Loucy (cell line): ENCODE measurements at regions not wholly inside any gene's neighbourhood (a gene's known extent, or its start where the extent isn't known, plus 50 kb on each side); places are given as distances from the start of the nearest gene placed in this dataset.

Experiments
- H2AFZ ChIP-seq: fragments of 200-600 bp; sonication (generic); 2 replicates; pipeline ENCODE4 v1.6.0; 2016; ENCODE audit warnings: antibody characterized with exemption, mild to moderate bottlenecking, low read length, moderate library complexity
- H3F3A ChIP-seq: fragments of 200-600 bp; 2 replicates; pipeline ENCODE4 v1.6.0; 2016; ENCODE audit warnings: antibody characterized with exemption, low read depth, mild to moderate bottlenecking
- H3K27me3 ChIP-seq: fragments of 200-600 bp; sonication (generic); 2 replicates; pipeline ENCODE4 v1.6.1; 2014; ENCODE audit warnings: low read length, mild to moderate bottlenecking; ENCODE audit not compliant: insufficient read depth, poor library complexity, severe bottlenecking
- H3K36me3 ChIP-seq: fragments of 200-600 bp; sonication (generic); 2 replicates; pipeline ENCODE4 v1.6.1; 2016; ENCODE audit warnings: low read length; ENCODE audit not compliant: insufficient read depth
- H3K4me1 ChIP-seq: fragments of 200-600 bp; sonication (generic); 2 replicates; pipeline ENCODE4 v1.5.1; 2014; ENCODE audit warnings: low read length, mild to moderate bottlenecking; ENCODE audit not compliant: insufficient read depth, poor library complexity, severe bottlenecking
- H3K4me2 ChIP-seq: fragments of 200-600 bp; sonication (generic); 2 replicates; pipeline ENCODE4 v1.6.0; 2014; ENCODE audit warnings: antibody characterized with exemption, low read length, low read depth, mild to moderate bottlenecking; ENCODE audit not compliant: poor library complexity, severe bottlenecking
- H3K4me3 ChIP-seq: fragments of 200-600 bp; sonication (generic); 2 replicates; pipeline ENCODE4 v1.5.1; 2014; ENCODE audit warnings: low read length, mild to moderate bottlenecking, mixed read lengths; ENCODE audit not compliant: poor library complexity, severe bottlenecking
- H3K79me2 ChIP-seq: fragments of 200-600 bp; sonication (generic); 2 replicates; pipeline ENCODE4 v1.6.1; 2014; ENCODE audit warnings: low read length; ENCODE audit not compliant: insufficient read depth
- H3K9ac ChIP-seq: fragments of 200-600 bp; sonication (generic); 2 replicates; pipeline ENCODE4 v1.6.0; 2014; ENCODE audit warnings: mild to moderate bottlenecking, low read depth, low read length, moderate library complexity; ENCODE audit not compliant: poor library complexity, severe bottlenecking
- H3K9me2 ChIP-seq: fragments of 200-600 bp; sonication (generic); replicated peaks from 2 replicates; pipeline ENCODE4 v1.6.1; 2016; ENCODE audit warnings: low read depth, low read length, mixed read lengths
- H3K9me3 ChIP-seq: fragments of 200-600 bp; sonication (generic); 2 replicates; pipeline ENCODE4 v1.6.1; 2014; ENCODE audit warnings: mild to moderate bottlenecking, antibody characterized with exemption, low read length, low read depth; ENCODE audit not compliant: insufficient read depth
- H4K20me1 ChIP-seq: fragments of 200-600 bp; sonication (generic); 2 replicates; pipeline ENCODE4 v1.6.0; 2014; ENCODE audit warnings: antibody characterized with exemption, low read length, mild to moderate bottlenecking; ENCODE audit not compliant: insufficient read depth, poor library complexity, severe bottlenecking
- CTCF ChIP-seq: fragments of 200-600 bp; sonication (generic); conservative IDR thresholded peaks from 2 replicates; pipeline ENCODE4 v1.5.1; 2014; ENCODE audit warnings: mild to moderate bottlenecking, antibody characterized with exemption, low read length
- EZH2phosphoT487 ChIP-seq: fragments of 200-600 bp; IDR thresholded peaks from 2 replicates; pipeline ENCODE4 v1.6.1; 2018; ENCODE audit warnings: antibody characterized with exemption, mild to moderate bottlenecking, moderate library complexity, borderline replicate concordance

GRCh38 chr3:110593749-110594148 is 477.9 kb upstream of the NECTIN3 start:
- TF ChIP-seq CTCF (no peak), EZH2phosphoT487 (no peak)
- Histone ChIP-seq H3F3A (no peaks in the 10 kb centered on the region), H2AFZ (no peak overlapping the region), H3K79me2 (no peaks in the 10 kb centered on the region), H3K4me2 (no peak overlapping the region), H4K20me1 (no peaks in the 10 kb centered on the region), H3K4me1 (no peaks in the 10 kb centered on the region), H3K27me3 (no peaks in the 10 kb centered on the region), H3K9me3 (no peaks in the 10 kb centered on the region; the same call in 1 of the 2 replicates), H3K9ac (no peak overlapping the region), H3K4me3 (no peak overlapping the region), H3K36me3 (no peaks in the 10 kb centered on the region), H3K9me2 (no peaks in the 10 kb centered on the region)

GRCh38 chr3:110598847-110599490 is 472.6 kb upstream of the NECTIN3 start:
- no peaks in the 10 kb centered on the region; the same call in 1 of the 2 replicates for H3K9me3 ChIP-seq
- no peaks in the 10 kb centered on the region for H3K79me2 ChIP-seq
- no peak overlapping the region for H3K4me2 ChIP-seq
- H3K4me1 ChIP-seq = no peaks in the 10 kb centered on the region
- no peak overlapping the region for H3K4me3 ChIP-seq
- no peaks in the 10 kb centered on the region for H3F3A ChIP-seq
- H2AFZ ChIP-seq = no peak overlapping the region
- H4K20me1 ChIP-seq = no peaks in the 10 kb centered on the region
- no peaks in the 10 kb centered on the region; the same call in 1 of the 2 replicates for H3K9me2 ChIP-seq
- TF ChIP-seq CTCF (no peak), EZH2phosphoT487 (no peak)
- H3K9ac ChIP-seq = no peak overlapping the region
- H3K36me3 ChIP-seq = no peaks in the 10 kb centered on the region
- H3K27me3 ChIP-seq = no peaks in the 10 kb centered on the region

GRCh38 chr3:110608566-110608965 is 463.1 kb upstream of the NECTIN3 start:
- Histone ChIP-seq H3K4me1 (no peaks in the 10 kb centered on the region), H3K9me3 (no peaks in the 10 kb centered on the region), H3K79me2 (no peaks in the 10 kb centered on the region), H3K36me3 (no peaks in the 10 kb centered on the region), H3K27me3 (no peaks in the 10 kb centered on the region), H3K9me2 (no peaks in the 10 kb centered on the region), H2AFZ (no peak overlapping the region), H4K20me1 (no peaks in the 10 kb centered on the region), H3K4me2 (no peak overlapping the region), H3K4me3 (no peak overlapping the region), H3F3A (peaks cover 2% of the 10 kb centered on the region; the same call in 1 of the 2 replicates), H3K9ac (no peak overlapping the region)
- TF ChIP-seq EZH2phosphoT487 (no peak), CTCF (no peak)
